ENCODE measurements at regions not wholly inside any gene's neighbourhood (a gene's known extent, or its start where the extent isn't known, plus 50 kb on each side); places are given as distances from the start of the nearest gene placed in this dataset.

GRCh38 chr1:109826446-109826845 is 62.7 kb upstream of the EPS8L3 start:
- Mint-ChIP-seq H3K36me3 (ENCODE audit: low read depth) (no peaks in the 10 kb centered on the region), H3K4me1 (ENCODE audit: low read depth) (peaks cover 73% of the 10 kb centered on the region), H3K9me3 (no peaks in the 10 kb centered on the region), H3K4me3 (no peak overlapping the region), H3K27me3 (ENCODE audit: insufficient read depth) (no peaks in the 10 kb centered on the region; the same call in 1 of the 2 replicates), H3K27ac (no peak overlapping the region)
- no peak for TF ChIP-seq CTCF (IDR thresholded peaks at IDR 0.05)
- DNase-seq = no peak

- H3K4me1 Mint-ChIP-seq (ENCODE audit: low read depth) = peaks cover 80% of the 10 kb centered on the region
- H3K27me3 Mint-ChIP-seq (ENCODE audit: insufficient read depth) = no peaks in the 10 kb centered on the region; the same call in 1 of the 2 replicates
- peak overlapping the region; percentile 74 for H3K27ac Mint-ChIP-seq
- DNase-seq = no peak
- TF ChIP-seq CTCF (IDR thresholded peaks at IDR 0.05) = no peak
- H3K4me3 Mint-ChIP-seq = 0 out of 2 replicates have a peak overlapping the region, but pooled peaks have one; percentile 0
- H3K9me3 Mint-ChIP-seq = no peaks in the 10 kb centered on the region
- H3K36me3 Mint-ChIP-seq (ENCODE audit: low read depth) = no peaks in the 10 kb centered on the region
These were observed 60.8 kb upstream of the EPS8L3 start for GRCh38 chr1:109824349-109825115.

- Mint-ChIP-seq H3K4me3 (0 out of 2 replicates have a peak overlapping the region, but pooled peaks have one; percentile 22), H3K9me3 (no peaks in the 10 kb centered on the region), H3K4me1 (ENCODE audit: low read depth) (peaks cover 72% of the 10 kb centered on the region), H3K36me3 (ENCODE audit: low read depth) (no peaks in the 10 kb centered on the region), H3K27me3 (ENCODE audit: insufficient read depth) (no peaks in the 10 kb centered on the region; the same call in 1 of the 2 replicates), H3K27ac (peak overlapping the region; percentile 74)
- TF ChIP-seq CTCF (IDR thresholded peaks at IDR 0.05) = peak; percentile 27; the same call in 1 of the 2 replicates
- peak; percentile 15 for DNase-seq
These were observed 60.0 kb upstream of the EPS8L3 start for GRCh38 chr1:109823543-109824348.

GRCh38 chr1:109822749-109823542 is 59.2 kb upstream of the EPS8L3 start:
- H3K4me1 Mint-ChIP-seq (ENCODE audit: low read depth) = peaks cover 64% of the 10 kb centered on the region
- no peak for DNase-seq
- H3K27me3 Mint-ChIP-seq (ENCODE audit: insufficient read depth) = no peaks in the 10 kb centered on the region; the same call in 1 of the 2 replicates
- H3K4me3 Mint-ChIP-seq = peak overlapping the region; percentile 41; the same call in 1 of the 2 replicates
- H3K36me3 Mint-ChIP-seq (ENCODE audit: low read depth) = no peaks in the 10 kb centered on the region
- peak overlapping the region; percentile 74 for H3K27ac Mint-ChIP-seq
- TF ChIP-seq CTCF (IDR thresholded peaks at IDR 0.05) = no peak
- no peaks in the 10 kb centered on the region for H3K9me3 Mint-ChIP-seq

Data from HFFc6 (cell line).